SK-N-SH treated with all-trans-retinoic acid at 6 μM for 48 hours (cell line): ENCODE measurements at regions not wholly inside any gene's neighbourhood (a gene's known extent, or its start where the extent isn't known, plus 50 kb on each side); places are given as distances from the start of the nearest gene placed in this dataset.

Experiments
- ZFP30 ChIP-seq: fragments of 450-650 bp; formaldehyde crosslinking; IDR thresholded peaks from 2 replicates; pipeline ENCODE4 v1.5.0; 2022; ENCODE audit warnings: mild to moderate bottlenecking, moderate library complexity
- TF ChIP-seq, protein P1 (sequence below): fragments of 250-450 bp; sonication (Bioruptor Pico); IDR thresholded peaks from 2 replicates; pipeline ENCODE4 v1.5.1; 2020; ENCODE audit warnings: low read depth, mild to moderate bottlenecking, moderate library complexity

DNA sequence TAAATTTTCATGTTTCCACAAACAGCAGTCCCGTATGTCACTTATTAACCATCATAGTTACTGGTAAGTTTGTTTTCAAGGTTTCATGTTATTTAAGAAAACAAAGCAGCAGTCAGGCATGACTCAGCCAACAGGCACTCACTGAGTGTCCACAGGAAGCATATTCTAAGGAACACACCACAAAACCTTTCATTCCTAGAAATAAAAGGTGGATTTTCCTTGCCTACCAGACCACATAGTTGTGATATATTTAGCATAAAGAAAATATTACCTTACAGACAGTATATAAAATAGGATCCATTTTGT is 143.3 kb upstream of the AVPR1A start:
- no peak for TF ChIP-seq ZFP30 (CRISPR knock-in tag)
- TF ChIP-seq, protein P1, sequence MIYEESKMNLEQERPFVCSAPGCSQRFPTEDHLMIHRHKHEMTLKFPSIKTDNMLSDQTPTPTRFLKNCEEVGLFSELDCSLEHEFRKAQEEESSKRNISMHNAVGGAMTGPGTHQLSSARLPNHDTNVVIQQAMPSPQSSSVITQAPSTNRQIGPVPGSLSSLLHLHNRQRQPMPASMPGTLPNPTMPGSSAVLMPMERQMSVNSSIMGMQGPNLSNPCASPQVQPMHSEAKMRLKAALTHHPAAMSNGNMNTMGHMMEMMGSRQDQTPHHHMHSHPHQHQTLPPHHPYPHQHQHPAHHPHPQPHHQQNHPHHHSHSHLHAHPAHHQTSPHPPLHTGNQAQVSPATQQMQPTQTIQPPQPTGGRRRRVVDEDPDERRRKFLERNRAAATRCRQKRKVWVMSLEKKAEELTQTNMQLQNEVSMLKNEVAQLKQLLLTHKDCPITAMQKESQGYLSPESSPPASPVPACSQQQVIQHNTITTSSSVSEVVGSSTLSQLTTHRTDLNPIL (CRISPR knock-in tag): no peak
